HEK293 (cell line): ENCODE measurements at regions not wholly inside any gene's neighbourhood (a gene's known extent, or its start where the extent isn't known, plus 50 kb on each side); places are given as distances from the start of the nearest gene placed in this dataset.
A peak's percentile ranks its signal among the peaks of the same experiment; 100 is the strongest.

Experiments used
- CTCF ChIA-PET: fragments of 350-600 bp; formaldehyde crosslinking; extraction: SDS; loops from one replicate; lab custom pipeline; 2021; ENCODE audit warnings: antibody characterized with exemption; lab: Yijun Ruan, JAX
- POLR2A ChIA-PET: fragments of 300-600 bp; formaldehyde crosslinking; extraction: SDS; loops from one replicate; lab custom pipeline; 2020; ENCODE audit warnings: antibody characterized with exemption, inconsistent platforms; lab: Yijun Ruan, JAX
- H3K27ac ChIP-seq: fragments of 200-500 bp; sonication (Bioruptor generic); 2 replicates; pipeline ENCODE4 v1.5.1; 2014; ENCODE audit warnings: low read depth, low read length, control low read depth, inconsistent platforms; ENCODE audit errors: extremely low read depth
- H3K36me3 ChIP-seq, 2 experiments: fragments of 200-500 bp in 1 of 2; sonication (Bioruptor generic) in 1 of 2; 1 replicate in 1 of 2; 2 replicates in 1 of 2; pipeline ENCODE4 v1.5.1; 2014 to 2017; ENCODE audit warnings: inconsistent platforms in 2 of 2, low read length in 2 of 2; ENCODE audit not compliant: control insufficient read depth in 2 of 2, insufficient read depth in 1 of 2
- H3K4me1 ChIP-seq: fragments of 200-500 bp; sonication (Bioruptor generic); 2 replicates; pipeline ENCODE4 v1.5.1; 2014; ENCODE audit warnings: mild to moderate bottlenecking, low read length, inconsistent platforms; ENCODE audit not compliant: control insufficient read depth, insufficient read depth
- H3K4me3 ChIP-seq: 2 replicates; pipeline ENCODE4 v1.5.1; 2011; ENCODE audit warnings: low read depth, mild to moderate bottlenecking, control low read depth, low read length, moderate library complexity
- H3K9me3 ChIP-seq: fragments of 200-500 bp; sonication (Bioruptor generic); 2 replicates; pipeline ENCODE4 v1.5.1; 2014; ENCODE audit warnings: low read depth, low read length, inconsistent platforms; ENCODE audit not compliant: control insufficient read depth, insufficient read depth
- AEBP2 ChIP-seq: fragments of 450-650 bp; formaldehyde crosslinking; IDR thresholded peaks from 2 replicates; pipeline ENCODE4 v1.5.1; 2016; ENCODE audit warnings: missing biosample characterization, missing genetic modification characterization, borderline replicate concordance
- GLI2 ChIP-seq: fragments of 450-650 bp; formaldehyde crosslinking; IDR thresholded peaks from 2 replicates; pipeline ENCODE4; 2017; ENCODE audit warnings: missing biosample characterization, missing genetic modification characterization, low read depth, borderline replicate concordance
- HOXA7 ChIP-seq: sonication (generic); formaldehyde crosslinking; IDR thresholded peaks from 2 replicates; pipeline ENCODE4 v1.8.1; 2022; ENCODE audit warnings: missing genetic modification reagents, borderline replicate concordance
- HOXC10 ChIP-seq: sonication (generic); formaldehyde crosslinking; IDR thresholded peaks from 2 replicates; pipeline ENCODE4 v1.8.1; 2023; ENCODE audit warnings: mild to moderate bottlenecking, missing genetic modification reagents
- IKZF3 ChIP-seq: fragments of 450-650 bp; IDR thresholded peaks from 2 replicates; pipeline ENCODE4 v1.5.0; 2018; ENCODE audit warnings: missing biosample characterization, mild to moderate bottlenecking, missing genetic modification characterization, moderate library complexity
- SCRT2 ChIP-seq: fragments of 450-650 bp; formaldehyde crosslinking; IDR thresholded peaks from 2 replicates; pipeline ENCODE4 v1.5.1; 2016; ENCODE audit warnings: missing biosample characterization, missing genetic modification characterization
- SP7 ChIP-seq: fragments of 450-650 bp; formaldehyde crosslinking; IDR thresholded peaks from 2 replicates; pipeline ENCODE4 v1.5.1; 2016; ENCODE audit warnings: missing biosample characterization, missing genetic modification characterization
- ZBTB7A ChIP-seq: fragments of 450-650 bp; formaldehyde crosslinking; IDR thresholded peaks from 2 replicates; pipeline ENCODE4 v1.5.1; 2016; ENCODE audit warnings: low read depth, missing biosample characterization, missing genetic modification characterization
- ZBTB8A ChIP-seq: fragments of 450-650 bp; formaldehyde crosslinking; IDR thresholded peaks from 2 replicates; pipeline ENCODE4 v1.5.1; 2016; ENCODE audit warnings: missing biosample characterization, missing genetic modification characterization
- ZNF341 ChIP-seq: fragments of 450-650 bp; formaldehyde crosslinking; IDR thresholded peaks from 2 replicates; pipeline ENCODE4; 2016; ENCODE audit warnings: low read depth, missing biosample characterization, missing genetic modification characterization
- ZNF354C ChIP-seq: fragments of 450-650 bp; formaldehyde crosslinking; IDR thresholded peaks from 2 replicates; pipeline ENCODE4 v1.5.1; 2016; ENCODE audit warnings: missing biosample characterization, missing genetic modification characterization, low read depth, borderline replicate concordance
- ZNF426 ChIP-seq: fragments of 450-650 bp; formaldehyde crosslinking; IDR thresholded peaks from 2 replicates; pipeline ENCODE4 v1.5.1; 2017; ENCODE audit warnings: missing biosample characterization, missing genetic modification characterization, mild to moderate bottlenecking, inconsistent platforms, moderate library complexity
- ZNF510 ChIP-seq: fragments of 450-650 bp; formaldehyde crosslinking; IDR thresholded peaks from 2 replicates; pipeline ENCODE4 v1.5.1; 2018; ENCODE audit warnings: mild to moderate bottlenecking, missing genetic modification characterization, missing biosample characterization; ENCODE audit not compliant: insufficient replicate concordance
- ZNF529 ChIP-seq: fragments of 450-650 bp; formaldehyde crosslinking; IDR thresholded peaks from 2 replicates; pipeline ENCODE4 v1.5.1; 2017; ENCODE audit warnings: missing genetic modification characterization, missing biosample characterization; ENCODE audit not compliant: insufficient replicate concordance
- ZNF624 ChIP-seq: fragments of 450-650 bp; formaldehyde crosslinking; IDR thresholded peaks from 2 replicates; pipeline ENCODE4 v1.5.1; 2017; ENCODE audit warnings: missing biosample characterization, missing genetic modification characterization
- ZNF626 ChIP-seq: fragments of 450-650 bp; sonication (Bioruptor Pico); formaldehyde crosslinking; IDR thresholded peaks from 2 replicates; pipeline ENCODE4 v1.5.1; 2018; ENCODE audit warnings: missing biosample characterization, missing genetic modification characterization, inconsistent platforms
- ZNF639 ChIP-seq: fragments of 450-650 bp; formaldehyde crosslinking; IDR thresholded peaks from 2 replicates; pipeline ENCODE4 v1.5.1; 2016; ENCODE audit warnings: missing biosample characterization, missing genetic modification characterization
- ZNF654 ChIP-seq: fragments of 450-650 bp; formaldehyde crosslinking; IDR thresholded peaks from 2 replicates; pipeline ENCODE4 v1.5.1; 2016; ENCODE audit warnings: low read depth, missing biosample characterization, missing genetic modification characterization
- ZNF76 ChIP-seq: fragments of 450-650 bp; formaldehyde crosslinking; IDR thresholded peaks from 2 replicates; pipeline ENCODE4; 2016; ENCODE audit warnings: low read depth, missing biosample characterization, missing genetic modification characterization, borderline replicate concordance

GRCh38 chr6:106899697-106900096 lies 74.8 kb downstream of the CD24 start:
- Histone ChIP-seq H3K9me3 (no peaks in the 10 kb centered on the region), H3K4me3 (no peak overlapping the region), H3K4me1 (no peaks in the 10 kb centered on the region), H3K36me3 (no peaks in the 10 kb centered on the region), H3K27ac (no peak overlapping the region)
- POLR2A ChIA-PET, result no interaction called here
- TF ChIP-seq ZBTB8A (tag by site-specific recombination) (no peak), SCRT2 (tag by site-specific recombination) (peak; percentile 45; the same call in 1 of the 2 replicates)
- CTCF ChIA-PET, result no interaction called here

- POLR2A ChIA-PET, result no interaction called here
- Histone ChIP-seq H3K9me3 (no peaks in the 10 kb centered on the region), H3K36me3 (no peaks in the 10 kb centered on the region), H3K4me3 (no peak overlapping the region), H3K27ac (no peak overlapping the region)
- CTCF ChIA-PET, result interaction anchor here (1.0 to 1.3 kb wide), 2 partner anchors 11 to 82 kb away, joined by 3 read pairs; no protein-coding TSS in a partner anchor
- TF ChIP-seq ZNF639 (no peak), ZNF624 (tag by site-specific recombination) (no peak), ZBTB7A (tag by site-specific recombination) (no peak), HOXA7 (CRISPR knock-in tag) (no peak), ZNF529 (tag by site-specific recombination) (no peak), AEBP2 (tag by site-specific recombination) (no peak), ZNF354C (tag by site-specific recombination) (no peak), IKZF3 (tag by site-specific recombination) (no peak), ZNF510 (tag by site-specific recombination) (no peak), ZNF76 (tag by site-specific recombination) (no peak), ZNF426 (tag by site-specific recombination) (no peak), GLI2 (tag by site-specific recombination) (no peak), SP7 (tag by site-specific recombination) (no peak), HOXC10 (CRISPR knock-in tag) (no peak)
- TF ChIP-seq, all 188 proteins: peak for 0
- no peaks in the 10 kb centered on the region for H3K4me1 ChIP-seq
Measured at GRCh38 chr6:106897580-106897979, 76.9 kb downstream of the CD24 start.

- Histone ChIP-seq H3K27ac (no peak overlapping the region), H3K4me1 (no peaks in the 10 kb centered on the region), H3K36me3 (no peaks in the 10 kb centered on the region), H3K4me3 (no peak overlapping the region), H3K9me3 (no peaks in the 10 kb centered on the region)
- ChIA-PET POLR2A (no interaction called here), CTCF (interaction anchor here (0.7 kb wide), 1 partner anchor 287 kb away, joined by 3 read pairs; no protein-coding TSS in a partner anchor)
- no peak for TF ChIP-seq ZNF626
- peak; percentile 48; the same call in 1 of the 2 replicates for TF ChIP-seq ZNF341 (tag by site-specific recombination)
- no peak for TF ChIP-seq ZNF654 (tag by site-specific recombination)
Measured at GRCh38 chr6:106895703-106896040, 78.9 kb downstream of the CD24 start.
